HG03457 (cell line): ENCODE measurements at regions not wholly inside any gene's neighbourhood (a gene's known extent, or its start where the extent isn't known, plus 50 kb on each side); places are given as distances from the start of the nearest gene placed in this dataset.

Experiments
- ATAC-seq: cut with Tn5 transposase; IDR thresholded peaks from one replicate; pipeline ENCODE4 v1.9.1; 2021; ENCODE audit warnings: moderate number of reproducible peaks; ENCODE audit not compliant: unreplicated experiment

- no peak for ATAC-seq
Observed at GRCh38 chr4:58711039-58711438, 1600.9 kb upstream of the IGFBP7 start.

- no peak for ATAC-seq
Observed at GRCh38 chr4:58688568-58688967, 1578.4 kb upstream of the IGFBP7 start.

DNA sequence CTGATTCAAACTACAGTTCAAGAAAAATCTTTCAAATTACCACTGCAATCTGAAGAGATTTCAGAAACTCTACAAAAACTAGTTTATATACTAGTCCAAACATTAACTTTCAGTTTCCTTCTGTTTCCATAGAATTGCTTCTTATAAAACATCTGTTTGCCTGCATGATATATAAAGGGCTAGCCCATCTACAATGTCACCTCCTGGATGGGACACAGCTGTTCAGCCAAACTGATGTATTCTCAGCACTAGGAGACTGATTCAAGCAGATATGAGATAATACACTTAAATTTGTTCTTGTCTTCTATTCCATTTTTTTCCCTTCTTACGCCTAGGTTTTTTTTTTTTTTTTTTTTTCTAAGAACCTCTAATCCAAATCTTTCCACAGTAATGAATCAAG, 1569.7 kb upstream of the IGFBP7 start:
- no peak for ATAC-seq

DNA sequence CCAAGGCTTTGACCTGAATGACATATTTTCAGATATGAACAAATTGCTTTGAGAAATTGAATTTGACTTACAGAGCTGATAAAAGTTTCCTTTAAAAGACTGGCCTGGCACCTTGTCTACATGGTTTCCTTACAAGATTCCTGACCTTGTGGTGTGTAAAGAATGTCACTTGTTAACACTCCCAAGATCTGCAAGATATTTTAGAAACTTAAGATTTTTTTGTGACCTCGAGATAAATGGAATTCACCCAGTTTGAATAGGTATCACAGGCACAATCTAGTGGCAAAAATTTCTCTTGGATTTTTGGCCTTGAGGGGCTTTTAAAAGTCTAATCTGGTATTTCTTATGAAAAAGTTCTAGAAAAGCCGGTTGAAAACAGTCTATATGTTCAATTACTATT, 1568.9 kb upstream of the IGFBP7 start:
- ATAC-seq, result no peak

DNA sequence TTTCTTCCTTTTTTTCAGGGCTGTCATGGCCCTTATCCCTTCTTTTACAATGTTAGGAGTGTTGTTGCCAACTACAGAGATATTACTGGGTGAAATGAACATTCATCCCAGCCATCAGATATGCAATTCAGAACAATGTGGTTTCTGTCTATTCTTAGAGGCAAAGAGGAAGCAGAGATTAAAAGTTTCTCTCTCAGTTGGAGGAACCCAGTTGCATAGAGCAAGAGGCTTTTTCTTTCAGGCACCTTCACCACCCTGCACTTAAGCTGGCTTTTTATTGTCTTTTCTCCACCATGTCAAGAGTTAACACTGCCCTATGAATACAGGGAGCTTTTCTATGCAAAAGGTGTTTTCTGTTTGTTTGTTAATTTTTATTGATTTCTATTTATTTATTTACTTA, 1559.6 kb upstream of the IGFBP7 start:
- ATAC-seq, result no peak

- no peak for ATAC-seq
Observed at GRCh38 chr4:58665649-58666048, 1555.5 kb upstream of the IGFBP7 start.

GRCh38 chr4:58658701-58659100, 1548.5 kb upstream of the IGFBP7 start:
- no peak for ATAC-seq

GRCh38 chr4:58653251-58653650, 1543.1 kb upstream of the IGFBP7 start:
- no peak for ATAC-seq

DNA sequence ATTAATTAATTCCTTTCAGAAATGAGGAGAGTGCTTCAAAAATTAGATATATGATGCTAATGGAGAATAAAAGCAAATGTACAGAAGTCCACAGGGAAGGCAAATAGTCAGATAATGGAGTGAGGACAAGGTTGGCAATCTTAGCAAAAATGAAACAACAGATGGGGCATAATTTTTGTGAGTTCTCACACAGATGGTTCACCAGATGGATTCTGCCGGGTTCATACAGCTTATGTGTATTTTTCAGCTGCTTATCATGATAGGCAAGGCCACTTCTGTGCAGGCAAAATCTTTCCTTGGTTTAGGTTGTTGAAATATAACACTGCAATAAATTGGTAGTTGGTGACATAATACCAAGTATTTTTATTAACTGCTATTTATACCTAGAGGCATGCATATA, 1539.0 kb upstream of the IGFBP7 start:
- no peak for ATAC-seq

DNA sequence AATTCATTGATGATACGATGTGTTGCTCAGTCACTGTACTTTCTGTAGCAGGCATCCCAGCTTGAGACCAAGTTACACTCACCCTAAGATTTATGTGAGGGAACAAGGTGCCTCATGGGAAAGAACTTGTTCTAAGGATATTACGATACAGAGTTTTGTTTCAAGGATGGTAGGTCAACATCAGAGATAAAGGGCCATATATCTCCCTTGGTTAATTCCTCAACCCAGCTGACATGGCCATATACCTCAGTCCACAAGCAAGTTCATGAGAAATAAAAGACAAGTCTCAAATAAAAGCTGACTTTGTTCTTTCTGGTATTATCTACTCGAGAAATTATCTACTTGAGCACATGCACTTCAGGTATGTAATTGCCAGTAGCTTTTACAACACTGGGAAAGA, 1535.9 kb upstream of the IGFBP7 start:
- ATAC-seq, result no peak

DNA sequence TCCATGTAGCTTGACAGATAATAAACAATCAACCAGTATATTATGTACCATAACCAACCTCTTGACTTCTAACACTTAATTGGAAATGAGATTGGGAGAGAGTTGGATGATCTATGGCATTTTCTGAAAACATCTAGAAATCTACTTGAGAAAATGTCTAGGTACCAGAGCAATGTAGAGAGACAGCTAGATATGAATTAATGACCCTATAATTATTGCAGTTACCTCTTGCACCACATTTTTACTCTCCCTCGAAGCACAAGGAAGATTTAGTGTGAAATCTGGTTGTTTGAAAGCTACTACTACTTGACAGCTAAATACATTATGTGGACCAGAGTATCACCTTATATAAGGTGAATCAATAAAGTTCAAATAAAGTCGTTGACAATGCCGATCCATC, 1534.4 kb upstream of the IGFBP7 start:
- ATAC-seq, result no peak

DNA sequence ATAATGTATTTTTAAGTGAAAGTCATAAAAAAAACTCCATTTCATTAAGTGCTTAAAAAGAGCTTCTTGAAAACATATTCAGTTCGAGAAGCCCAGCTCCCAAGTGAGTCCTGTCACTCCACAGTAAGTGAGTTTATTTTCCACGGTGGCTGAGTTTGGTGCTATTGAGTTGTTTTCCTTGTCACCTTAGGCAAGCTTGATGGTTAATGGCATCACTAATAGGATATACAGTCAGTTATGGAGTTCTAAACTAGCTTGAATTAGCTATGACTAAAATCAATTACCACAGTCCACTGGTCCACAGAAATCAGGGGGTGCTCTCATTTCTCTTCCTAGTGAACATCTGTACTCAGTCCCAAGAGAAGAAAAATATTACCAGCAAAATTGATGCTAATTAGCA, 1526.2 kb upstream of the IGFBP7 start:
- no peak for ATAC-seq

DNA sequence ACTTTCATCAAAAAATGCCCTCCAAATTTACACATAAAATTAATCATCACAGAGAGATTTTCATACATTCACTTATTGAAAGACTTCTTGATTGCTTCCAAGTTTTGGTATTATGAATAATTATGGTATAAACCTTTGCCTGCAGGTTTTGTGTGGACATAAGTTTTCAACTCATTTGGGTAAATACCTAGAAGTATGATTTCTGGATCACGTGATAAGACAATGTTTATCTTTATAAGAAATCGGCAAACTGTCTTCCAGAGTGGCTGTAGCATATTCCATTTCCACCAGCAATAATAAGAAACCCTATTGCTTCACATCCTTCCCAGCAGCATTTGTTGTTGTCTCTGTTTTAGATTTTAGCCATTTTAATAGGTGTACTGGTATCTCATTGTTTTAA, 1507.0 kb upstream of the IGFBP7 start:
- ATAC-seq, result no peak

GRCh38 chr4:58611012-58611411, 1500.8 kb upstream of the IGFBP7 start:
- ATAC-seq, result no peak

GRCh38 chr4:58606303-58606702, 1496.1 kb upstream of the IGFBP7 start:
- no peak for ATAC-seq

DNA sequence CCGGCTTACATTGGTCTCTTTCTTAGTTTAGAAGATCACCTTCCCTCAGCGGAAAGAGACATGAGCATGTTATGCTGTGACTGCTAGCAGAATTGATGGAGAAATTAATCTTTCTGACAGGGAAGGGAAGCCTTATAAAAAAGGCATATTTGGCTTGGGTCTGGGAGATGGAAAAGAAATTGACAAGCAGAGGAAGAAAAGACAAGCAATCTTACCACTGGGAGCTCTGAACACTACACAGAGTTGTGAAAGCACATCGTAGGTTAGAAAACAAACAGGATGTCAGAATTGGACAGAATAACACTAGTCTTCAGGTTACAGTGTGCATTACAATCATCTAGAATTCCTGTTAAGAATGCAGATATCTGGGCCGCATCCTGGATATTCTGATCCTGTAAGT, 1493.8 kb upstream of the IGFBP7 start:
- no peak for ATAC-seq

DNA sequence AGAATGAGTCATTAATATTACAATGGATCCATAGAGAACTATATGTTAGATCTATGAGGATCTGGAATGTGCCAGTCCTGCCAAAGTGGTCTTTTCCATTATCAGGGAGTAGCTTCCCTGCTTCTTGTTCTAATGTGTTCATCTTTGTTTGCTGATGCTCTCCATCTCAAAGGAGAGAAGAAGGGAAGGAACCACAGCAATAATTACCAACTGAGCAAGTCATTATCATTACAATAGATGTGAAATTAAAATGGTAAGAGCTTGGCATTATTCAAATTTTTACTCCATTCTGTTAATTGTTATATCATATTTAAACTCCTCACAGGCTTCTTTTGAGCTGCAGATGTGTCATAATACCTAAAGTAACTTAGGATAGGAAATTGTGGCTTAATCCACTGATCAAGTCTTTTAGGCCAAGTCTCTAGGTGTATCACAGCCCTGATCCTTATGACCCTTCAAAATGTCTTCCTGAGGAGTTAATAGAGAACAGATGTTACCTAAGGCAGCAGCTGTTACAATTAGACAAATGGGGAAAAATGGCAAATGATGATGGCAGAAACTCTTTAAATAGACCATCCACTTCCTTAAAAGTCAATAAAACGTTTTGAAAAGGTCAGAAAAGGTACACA, 1492.7 kb upstream of the IGFBP7 start:
- no peak for ATAC-seq

DNA sequence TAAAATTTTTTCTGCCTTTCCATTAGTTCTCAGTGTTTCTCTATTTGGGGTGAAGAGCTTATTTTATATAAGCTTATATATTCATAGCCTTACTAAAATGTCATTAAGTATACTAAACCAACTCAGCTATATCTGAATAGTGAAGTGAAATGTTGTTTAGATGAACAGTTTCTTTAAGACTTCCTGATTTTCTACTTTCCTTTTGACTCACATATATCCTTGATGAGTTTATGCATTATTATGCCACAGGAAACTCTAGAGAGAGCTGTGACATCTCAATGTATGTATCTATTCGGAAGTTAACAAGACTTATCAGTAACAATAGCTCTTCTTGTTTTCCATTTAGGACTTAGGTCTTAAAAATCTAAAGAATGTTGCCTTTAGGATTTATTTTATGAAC, 1491.8 kb upstream of the IGFBP7 start:
- ATAC-seq, result no peak

GRCh38 chr4:58600290-58600689, 1490.1 kb upstream of the IGFBP7 start:
- ATAC-seq, result no peak

DNA sequence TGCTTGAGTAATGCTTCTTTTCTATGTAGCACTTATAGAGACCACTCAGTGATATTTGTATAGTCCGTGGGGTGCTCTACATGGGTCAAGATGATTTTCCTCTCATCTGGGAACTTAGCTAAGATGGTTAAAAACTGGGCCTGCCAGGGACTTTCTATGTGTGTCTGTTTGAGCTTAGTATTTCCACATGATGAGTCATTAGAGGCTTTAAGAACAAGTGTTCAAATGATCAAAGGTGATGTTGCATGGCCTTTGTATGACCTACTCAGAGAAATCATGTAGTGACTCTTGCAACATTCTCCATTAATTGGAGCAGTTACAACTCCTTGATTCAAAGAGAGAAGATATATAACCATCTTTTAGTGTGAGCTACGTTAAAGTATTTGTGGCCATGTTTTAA, 1480.5 kb upstream of the IGFBP7 start:
- ATAC-seq, result no peak

- ATAC-seq, result no peak
Observed at GRCh38 chr4:58587856-58588255, 1477.7 kb upstream of the IGFBP7 start.

GRCh38 chr4:58566260-58566659, 1456.1 kb upstream of the IGFBP7 start:
- ATAC-seq, result no peak

GRCh38 chr4:58564695-58565475, 1454.7 kb upstream of the IGFBP7 start:
- ATAC-seq, result no peak
